ENCODE measurements at regions not wholly inside any gene's neighbourhood (a gene's known extent, or its start where the extent isn't known, plus 50 kb on each side); places are given as distances from the start of the nearest gene placed in this dataset.

DNA sequence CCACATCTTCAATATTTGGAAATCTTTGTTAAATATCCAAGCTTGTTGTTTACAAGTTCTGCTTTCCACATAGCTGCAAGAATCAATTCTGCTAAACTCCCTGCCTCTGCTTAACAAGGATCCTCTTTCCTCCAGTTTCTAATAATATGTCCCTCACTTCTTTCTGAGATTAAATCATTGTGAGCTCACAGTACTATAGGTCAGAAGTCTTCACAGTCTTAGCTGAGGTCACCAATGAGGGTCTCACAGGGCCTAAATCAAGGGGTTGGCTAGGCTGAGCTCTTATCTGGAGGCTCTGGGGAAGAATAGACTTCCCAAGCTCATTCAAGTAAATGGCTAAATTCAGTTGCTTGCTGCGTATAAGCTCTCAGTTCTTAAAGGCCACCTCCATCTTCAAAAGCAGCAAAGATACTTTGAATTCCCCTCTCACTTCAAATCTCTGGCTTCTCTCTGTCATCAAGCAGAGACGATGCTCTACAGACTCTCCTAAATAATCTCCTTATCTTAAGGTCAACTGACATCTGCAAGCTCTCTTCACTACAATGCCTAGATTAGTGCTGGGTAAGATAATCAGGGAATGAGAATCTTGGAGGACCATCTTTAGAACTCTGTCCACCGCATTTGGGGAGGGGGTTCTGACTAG lies 175.3 kb downstream of the PLPPR4 start:
- Histone ChIP-seq H3K36me3 (replicated peaks in 1 of 2; ENCODE audit: control insufficient read depth in 1 of 2, insufficient read depth in 2 of 2, low read length in 2 of 2) (no peaks in the 10 kb centered on the region), H2AFZ (ENCODE audit: low read length) (no peak overlapping the region), H3K4me1 (ENCODE audit: insufficient read depth, low read length) (no peaks in the 10 kb centered on the region), H3K27me3 (ENCODE audit: control insufficient read depth in 1 of 2, insufficient read depth in 2 of 2, low read length in 2 of 2) (no peaks in the 10 kb centered on the region), H4K20me1 (ENCODE audit: insufficient read depth, low read length) (no peaks in the 10 kb centered on the region), H3K9ac (ENCODE audit: insufficient read depth, low read depth, low read length) (no peak overlapping the region), H3K9me3 (ENCODE audit: low read length) (no peaks in the 10 kb centered on the region), H3K4me3 (replicated peaks in 1 of 3; ENCODE audit: insufficient read depth in 1 of 3, low read depth in 2 of 3, low read length in 3 of 3) (no peak overlapping the region), H3K79me2 (ENCODE audit: insufficient read depth, low read length) (no peaks in the 10 kb centered on the region), H3K4me2 (ENCODE audit: low read depth, low read length) (no peak overlapping the region), H3K27ac (ENCODE audit: extremely low read length, insufficient read depth, low read length) (no peak overlapping the region)
- no TSS peak for BruUV-seq (replicated peaks)
- intact Hi-C loops (cut with micrococcal nuclease; ENCODE audit: unreplicated experiment) (no loop called here), in situ Hi-C loops (cut with HindIII; ENCODE audit: extremely low pct_ligation_motif_present, low pct_unique_long_range_greater_than_20kb) (no loop called here)
- TF ChIP-seq ZNF572 (CRISPR knock-in tag; IDR thresholded peaks at IDR 0.05) (no peak), IKZF4 (CRISPR knock-in tag; IDR thresholded peaks at IDR 0.05; ENCODE audit: borderline replicate concordance, low read depth, not compliant biosample characterization) (no peak), YEATS2 (CRISPR knock-in tag; IDR thresholded peaks at IDR 0.05; ENCODE audit: borderline replicate concordance) (no peak), ATRX (CRISPR knock-in tag; IDR thresholded peaks at IDR 0.05; ENCODE audit: borderline replicate concordance) (no peak), RXRA (CRISPR knock-in tag; IDR thresholded peaks at IDR 0.05) (no peak), ZNF879 (CRISPR knock-in tag; IDR thresholded peaks at IDR 0.05) (no peak), KDM5B (CRISPR knock-in tag; IDR thresholded peaks at IDR 0.05; ENCODE audit: borderline replicate concordance) (no peak), ZNF589 (CRISPR knock-in tag; conservative IDR thresholded peaks at IDR 0.05) (no peak), ZSCAN5A (CRISPR knock-in tag; IDR thresholded peaks at IDR 0.05; ENCODE audit: borderline replicate concordance) (no peak), FIP1L1 (IDR thresholded peaks at IDR 0.05; ENCODE audit: borderline replicate concordance, insufficient read depth, low read depth, low read length) (no peak), ZFP41 (CRISPR knock-in tag; IDR thresholded peaks at IDR 0.05; ENCODE audit: borderline replicate concordance) (no peak), ZNF570 (CRISPR knock-in tag; IDR thresholded peaks at IDR 0.05; ENCODE audit: borderline replicate concordance) (no peak), ZNF337 (CRISPR knock-in tag; IDR thresholded peaks at IDR 0.05; ENCODE audit: borderline replicate concordance, low read depth) (no peak), ZNF326 (CRISPR knock-in tag; IDR thresholded peaks at IDR 0.05; ENCODE audit: borderline replicate concordance) (no peak), NFE2 (CRISPR knock-in tag; IDR thresholded peaks at IDR 0.05) (no peak)
- TF ChIP-seq, protein P1, sequence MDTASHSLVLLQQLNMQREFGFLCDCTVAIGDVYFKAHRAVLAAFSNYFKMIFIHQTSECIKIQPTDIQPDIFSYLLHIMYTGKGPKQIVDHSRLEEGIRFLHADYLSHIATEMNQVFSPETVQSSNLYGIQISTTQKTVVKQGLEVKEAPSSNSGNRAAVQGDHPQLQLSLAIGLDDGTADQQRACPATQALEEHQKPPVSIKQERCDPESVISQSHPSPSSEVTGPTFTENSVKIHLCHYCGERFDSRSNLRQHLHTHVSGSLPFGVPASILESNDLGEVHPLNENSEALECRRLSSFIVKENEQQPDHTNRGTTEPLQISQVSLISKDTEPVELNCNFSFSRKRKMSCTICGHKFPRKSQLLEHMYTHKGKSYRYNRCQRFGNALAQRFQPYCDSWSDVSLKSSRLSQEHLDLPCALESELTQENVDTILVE (CRISPR knock-in tag; IDR thresholded peaks at IDR 0.05) = no peak
- TF ChIP-seq, protein P2, sequence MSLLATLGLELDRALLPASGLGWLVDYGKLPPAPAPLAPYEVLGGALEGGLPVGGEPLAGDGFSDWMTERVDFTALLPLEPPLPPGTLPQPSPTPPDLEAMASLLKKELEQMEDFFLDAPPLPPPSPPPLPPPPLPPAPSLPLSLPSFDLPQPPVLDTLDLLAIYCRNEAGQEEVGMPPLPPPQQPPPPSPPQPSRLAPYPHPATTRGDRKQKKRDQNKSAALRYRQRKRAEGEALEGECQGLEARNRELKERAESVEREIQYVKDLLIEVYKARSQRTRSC (CRISPR knock-in tag; IDR thresholded peaks at IDR 0.05; ENCODE audit: low read depth) = no peak
- POLR2A ChIA-PET = no interaction called here
- no peak for ATAC-seq
- FAIRE-seq = no peak
- CTCF ChIA-PET (ENCODE audit: low intra/inter-chr PET ratio, low total read pairs) = no interaction called here
- 11% methylated on average over 3 of the region's 3 CpGs for WGBS (ENCODE audit: low lambda C conversion rate)
- DNase-seq (ENCODE audit: low spot score) = no peak
